Progenitor cell of endocrine pancreas (in vitro differentiated cells): ENCODE measurements at regions not wholly inside any gene's neighbourhood (a gene's known extent, or its start where the extent isn't known, plus 50 kb on each side); places are given as distances from the start of the nearest gene placed in this dataset.

Experiments
- DNase-seq: peaks from one replicate; pipeline ENCODE4 v3.0.0; 2021; ENCODE audit warnings: low spot score; ENCODE audit not compliant: unreplicated experiment
- H3K27ac Mint-ChIP-seq: 2 replicates; pipeline ENCODE4 v1.8.0; 2021; ENCODE audit warnings: mild to moderate bottlenecking, moderate library complexity, mixed read lengths
- H3K27me3 Mint-ChIP-seq: 2 replicates; pipeline ENCODE4 v1.8.0; 2021; ENCODE audit warnings: mixed read lengths
- H3K36me3 Mint-ChIP-seq: 2 replicates; pipeline ENCODE4 v1.8.0; 2022; ENCODE audit warnings: mixed read lengths; ENCODE audit not compliant: insufficient read depth
- H3K4me1 Mint-ChIP-seq: 2 replicates; pipeline ENCODE4 v1.8.0; 2021; ENCODE audit warnings: low read depth, mixed read lengths
- H3K4me3 Mint-ChIP-seq: 2 replicates; pipeline ENCODE4 v1.8.0; 2021; ENCODE audit warnings: low read depth, mild to moderate bottlenecking, moderate library complexity, mixed read lengths
- H3K9me3 Mint-ChIP-seq: 2 replicates; pipeline ENCODE4 v1.8.0; 2021; ENCODE audit warnings: low read depth, mixed read lengths
- CTCF ChIP-seq: fragments of 200-600 bp; sonication (generic); IDR thresholded peaks from one replicate; pipeline ENCODE4 v1.5.0; 2021; ENCODE audit warnings: antibody characterized with exemption, mild to moderate bottlenecking; ENCODE audit not compliant: unreplicated experiment

- Mint-ChIP-seq H3K9me3 (no peaks in the 10 kb centered on the region), H3K4me3 (no peak overlapping the region), H3K36me3 (no peaks in the 10 kb centered on the region), H3K4me1 (peaks cover 20% of the 10 kb centered on the region), H3K27ac (no peak overlapping the region), H3K27me3 (no peaks in the 10 kb centered on the region)
- no peak for DNase-seq
- no peak for TF ChIP-seq CTCF
Measured at GRCh38 chr13:50634339-50634738, 209.2 kb downstream of the DLEU7 start.

DNA sequence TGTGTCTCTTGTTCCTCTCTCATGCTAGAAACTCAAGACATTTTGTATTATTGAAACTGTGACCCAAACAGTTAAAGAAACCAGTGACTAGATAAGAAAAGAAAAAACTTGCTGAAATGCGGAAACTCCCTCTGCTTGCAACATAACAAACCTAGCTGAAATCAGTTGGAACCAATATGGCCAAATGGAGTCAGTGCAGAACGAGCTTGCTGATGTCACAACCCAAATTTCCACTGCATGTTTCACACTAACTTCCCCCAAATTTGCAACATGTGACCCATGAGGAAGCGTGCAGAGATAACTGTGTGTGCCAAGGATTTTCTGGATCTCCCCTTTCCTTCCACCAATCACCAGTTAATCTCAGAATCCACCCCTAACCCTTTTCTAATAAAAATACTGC lies 208.0 kb downstream of the DLEU7 start:
- H3K27me3 Mint-ChIP-seq: no peaks in the 10 kb centered on the region

DNA sequence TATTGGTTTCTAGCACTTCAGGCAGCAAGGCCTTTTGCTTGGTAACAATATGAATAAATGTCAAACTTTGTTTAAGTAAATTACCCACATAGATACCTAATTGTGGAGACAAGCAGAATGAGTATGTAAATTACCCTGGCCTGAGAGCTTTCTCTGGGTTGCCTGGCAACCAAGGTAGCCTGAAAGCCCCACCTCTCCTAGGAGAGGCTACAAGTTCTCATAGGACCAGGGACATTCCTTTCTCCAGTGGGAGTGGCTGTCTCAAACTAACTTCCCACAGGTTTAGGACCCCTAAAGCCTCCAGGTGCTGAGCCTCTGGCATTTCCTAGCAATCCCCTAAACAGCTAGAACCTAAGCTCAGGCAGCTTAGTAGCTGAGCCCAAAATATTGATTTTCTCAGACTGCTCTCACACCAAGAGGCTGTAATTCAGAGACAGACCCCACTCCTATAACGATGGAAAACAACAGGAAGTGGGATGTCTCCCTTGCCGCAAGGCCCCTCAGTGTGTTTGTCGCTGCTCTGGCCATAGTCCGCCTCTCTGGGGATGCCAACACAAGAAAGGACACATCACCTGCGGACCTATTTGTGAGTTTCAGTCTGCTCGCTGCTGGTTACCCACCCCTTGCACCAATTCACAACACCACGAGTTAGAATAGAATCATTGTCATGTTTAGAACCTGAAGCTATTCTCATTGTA lies 207.3 kb downstream of the DLEU7 start:
- no peak for TF ChIP-seq CTCF
- Mint-ChIP-seq H3K27me3 (no peaks in the 10 kb centered on the region), H3K36me3 (no peaks in the 10 kb centered on the region), H3K9me3 (no peaks in the 10 kb centered on the region), H3K4me3 (peak overlapping the region; percentile 37), H3K27ac (peak overlapping the region; percentile 73), H3K4me1 (peaks cover 12% of the 10 kb centered on the region)
- DNase-seq: no peak

More for the DNA sequence above, 208.0 kb downstream of the DLEU7 start:
- Mint-ChIP-seq H3K9me3 (no peaks in the 10 kb centered on the region), H3K36me3 (no peaks in the 10 kb centered on the region), H3K4me1 (peaks cover 13% of the 10 kb centered on the region), H3K27ac (peak overlapping the region; percentile 73), H3K4me3 (peak overlapping the region; percentile 37)
- no peak for DNase-seq
- no peak for TF ChIP-seq CTCF

DNA sequence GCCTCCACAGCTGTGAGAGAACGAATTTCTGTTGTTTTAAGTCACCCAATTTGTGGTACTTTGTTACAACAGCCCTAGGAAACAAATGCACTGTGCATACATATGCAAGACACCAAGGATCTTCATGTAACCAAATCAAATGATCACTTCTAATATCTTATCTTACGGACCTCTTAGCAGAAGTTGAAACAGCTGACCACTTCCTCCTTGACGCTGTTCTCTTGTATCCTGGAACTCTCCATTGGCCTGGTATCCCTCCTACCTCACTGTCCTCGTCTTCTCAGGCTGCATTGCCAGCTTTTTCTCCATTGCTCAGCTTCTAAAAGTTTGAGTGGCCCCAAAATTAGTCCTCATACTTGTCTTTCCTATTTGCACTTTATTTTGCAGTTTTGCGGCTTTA lies 200.4 kb downstream of the DLEU7 start:
- H3K9me3 Mint-ChIP-seq: no peaks in the 10 kb centered on the region
- peaks cover 8% of the 10 kb centered on the region for H3K4me1 Mint-ChIP-seq
- no peaks in the 10 kb centered on the region for H3K36me3 Mint-ChIP-seq
- no peak overlapping the region for H3K4me3 Mint-ChIP-seq
- DNase-seq: no peak
- no peak for TF ChIP-seq CTCF
- no peak overlapping the region for H3K27ac Mint-ChIP-seq
- no peaks in the 10 kb centered on the region for H3K27me3 Mint-ChIP-seq

- DNase-seq: no peak
- Mint-ChIP-seq H3K9me3 (no peaks in the 10 kb centered on the region), H3K36me3 (no peaks in the 10 kb centered on the region), H3K27me3 (no peaks in the 10 kb centered on the region), H3K4me3 (no peak overlapping the region), H3K27ac (no peak overlapping the region), H3K4me1 (peaks cover 8% of the 10 kb centered on the region)
- no peak for TF ChIP-seq CTCF
Measured at GRCh38 chr13:50644081-50644871, 199.2 kb downstream of the DLEU7 start.
